ENCODE measurements at regions not wholly inside any gene's neighbourhood (a gene's known extent, or its start where the extent isn't known, plus 50 kb on each side); places are given as distances from the start of the nearest gene placed in this dataset.
A peak's percentile ranks its signal among the peaks of the same experiment; 100 is the strongest.
"Not testable (repeated sequence)": the region's sequence is repeated elsewhere in the genome, so short reads cannot be mapped to it uniquely, and the experiment has no call there.

DNA sequence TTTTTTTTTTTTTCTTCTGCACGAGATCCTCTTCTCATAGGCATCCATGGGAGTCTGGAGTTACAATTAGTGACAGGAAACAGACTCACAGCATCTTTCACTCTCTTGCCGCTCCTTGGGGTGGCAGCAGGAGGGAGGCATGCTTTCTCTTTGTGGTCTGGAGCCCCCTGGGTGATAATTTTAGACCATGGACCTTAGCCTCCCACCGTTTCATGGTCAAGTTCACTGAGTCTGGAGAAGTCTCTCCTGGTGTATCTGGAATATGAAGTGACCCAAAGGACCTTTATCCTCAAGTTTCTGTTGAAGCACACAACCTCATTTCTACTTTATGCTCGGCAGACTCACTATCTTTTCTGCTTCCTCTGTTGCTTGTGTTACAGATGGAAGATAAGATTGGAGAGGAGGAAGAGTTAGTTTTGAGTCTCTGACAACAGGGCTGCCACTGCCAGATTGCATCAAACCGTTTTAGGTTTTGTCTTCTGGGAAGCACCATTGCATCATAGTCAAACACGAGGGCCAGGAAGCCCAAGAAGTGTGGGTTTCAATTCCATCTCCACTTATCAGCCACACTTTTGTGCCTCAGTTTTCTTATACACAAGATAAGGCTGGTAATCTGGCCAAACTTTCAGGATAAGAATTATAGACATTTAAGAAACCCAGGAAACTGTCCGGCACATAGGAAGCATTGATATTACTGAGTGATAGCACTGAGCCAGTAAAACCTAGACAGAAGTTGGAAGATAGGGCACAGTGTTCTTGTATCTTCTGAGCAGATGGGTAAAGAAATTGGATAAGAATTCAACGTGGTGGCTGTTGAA is 62.3 kb downstream of the ADCYAP1 start:
- H3K4me3 ChIP-seq (ENCODE audit: low read length): no peak overlapping the region
- H3K4me1 ChIP-seq (ENCODE audit: insufficient read depth, low read length): no peaks in the 10 kb centered on the region
- ChIA-PET POLR2A (no interaction called here), CTCF (no interaction called here)
- peaks cover 21% of the 10 kb centered on the region for H3K27me3 Mint-ChIP-seq
- no peak overlapping the region for H3K27ac Mint-ChIP-seq
- ATAC-seq (ENCODE audit: poor library complexity): no peak
- H3K4me3 Mint-ChIP-seq: no peak overlapping the region
- peaks cover 4 to 19% of the 10 kb centered on the region in 2 experiments for H3K27me3 ChIP-seq (ENCODE audit: control insufficient read depth in 1 of 2, insufficient read depth in 2 of 2, low read length in 2 of 2)
- H3K9me3 ChIP-seq (ENCODE audit: control insufficient read depth in 1 of 2, insufficient read depth in 1 of 2, low read length in 2 of 2): no peaks in the 10 kb centered on the region
- no peak overlapping the region for H3K27ac ChIP-seq (ENCODE audit: low read depth in 1 of 2, low read length in 2 of 2)
- DNase-seq: no peak
- intact Hi-C loops (cut with DNase I, micrococcal nuclease): loop anchor here in 1 of 2 experiments (10.0 kb wide), 1 partner anchor 222 kb away; no protein-coding TSS in a partner anchor
- no peak for TF ChIP-seq CTCF (IDR thresholded peaks at IDR 0.05)
- H3K36me3 Mint-ChIP-seq (ENCODE audit: low read depth): no peaks in the 10 kb centered on the region
- no peaks in the 10 kb centered on the region for H3K36me3 ChIP-seq (ENCODE audit: insufficient read depth, low read length)
- peaks cover under 1% of the 10 kb centered on the region for H3K4me1 Mint-ChIP-seq (ENCODE audit: low read depth)
- H3K9me3 Mint-ChIP-seq: no peaks in the 10 kb centered on the region

- H3K27ac Mint-ChIP-seq; CTCF ChIA-PET; H3K4me1 Mint-ChIP-seq (ENCODE audit: low read depth); H3K9me3 Mint-ChIP-seq; H3K36me3 Mint-ChIP-seq (ENCODE audit: low read depth); H3K4me1 ChIP-seq (ENCODE audit: insufficient read depth, low read length); H3K36me3 ChIP-seq (ENCODE audit: insufficient read depth, low read length); DNase-seq; H3K27ac ChIP-seq (ENCODE audit: low read depth in 1 of 2, low read length in 2 of 2); ATAC-seq (ENCODE audit: poor library complexity); POLR2A ChIA-PET; H3K4me3 Mint-ChIP-seq; H3K4me3 ChIP-seq (ENCODE audit: low read length); H3K9me3 ChIP-seq (ENCODE audit: control insufficient read depth in 1 of 2, insufficient read depth in 1 of 2, low read length in 2 of 2); H3K27me3 ChIP-seq (ENCODE audit: control insufficient read depth in 1 of 2, insufficient read depth in 2 of 2, low read length in 2 of 2): not testable (repeated sequence)
- intact Hi-C loops (cut with DNase I, micrococcal nuclease): loop anchor here in 1 of 2 experiments (10.0 kb wide), 1 partner anchor 224 kb away; no protein-coding TSS in a partner anchor
- H3K27me3 Mint-ChIP-seq: peaks cover 10% of the 10 kb centered on the region
These were observed 64.2 kb downstream of the ADCYAP1 start for GRCh38 chr18:968910-969309.

DNA sequence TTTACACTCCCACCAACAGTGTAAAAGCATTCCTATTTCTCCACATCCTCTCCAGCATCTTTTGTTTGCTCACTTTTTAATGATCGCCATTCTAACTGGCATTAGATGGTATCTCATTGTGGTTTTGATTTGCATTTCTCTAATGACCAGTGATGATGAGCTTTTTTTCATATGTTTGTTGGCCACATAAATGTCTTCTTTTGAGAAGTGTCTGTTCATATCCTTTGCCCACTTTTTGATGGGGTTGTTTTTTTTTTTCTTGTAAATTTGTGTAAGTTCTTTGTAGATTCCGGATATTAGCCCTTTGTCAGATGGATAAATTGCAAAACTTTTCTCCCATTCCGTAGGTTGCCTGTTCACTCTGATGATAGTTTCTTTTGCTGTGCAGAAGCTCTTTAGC is 64.6 kb downstream of the ADCYAP1 start:
- H3K9me3 Mint-ChIP-seq; H3K27ac Mint-ChIP-seq; H3K9me3 ChIP-seq (ENCODE audit: control insufficient read depth in 1 of 2, insufficient read depth in 1 of 2, low read length in 2 of 2); H3K4me1 ChIP-seq (ENCODE audit: insufficient read depth, low read length); ATAC-seq (ENCODE audit: poor library complexity); H3K4me3 Mint-ChIP-seq; H3K4me3 ChIP-seq (ENCODE audit: low read length); H3K4me1 Mint-ChIP-seq (ENCODE audit: low read depth); H3K27me3 ChIP-seq (ENCODE audit: control insufficient read depth in 1 of 2, insufficient read depth in 2 of 2, low read length in 2 of 2); H3K27me3 Mint-ChIP-seq; DNase-seq; H3K36me3 Mint-ChIP-seq (ENCODE audit: low read depth); POLR2A ChIA-PET; H3K36me3 ChIP-seq (ENCODE audit: insufficient read depth, low read length); H3K27ac ChIP-seq (ENCODE audit: low read depth in 1 of 2, low read length in 2 of 2); CTCF ChIA-PET: not testable (repeated sequence)
- intact Hi-C loops (cut with DNase I, micrococcal nuclease): loop anchor here in 1 of 2 experiments (10.0 kb wide), 1 partner anchor 225 kb away; no protein-coding TSS in a partner anchor

GRCh38 chr18:974606-975005 is 69.9 kb downstream of the ADCYAP1 start:
- H3K27me3 ChIP-seq (ENCODE audit: control insufficient read depth in 1 of 2, insufficient read depth in 2 of 2, low read length in 2 of 2); H3K36me3 ChIP-seq (ENCODE audit: insufficient read depth, low read length); H3K4me3 Mint-ChIP-seq; H3K4me1 Mint-ChIP-seq (ENCODE audit: low read depth); ATAC-seq (ENCODE audit: poor library complexity); H3K9me3 Mint-ChIP-seq; intact Hi-C loops (cut with DNase I, micrococcal nuclease); H3K4me1 ChIP-seq (ENCODE audit: insufficient read depth, low read length); H3K27ac ChIP-seq (ENCODE audit: low read depth in 1 of 2, low read length in 2 of 2); H3K9me3 ChIP-seq (ENCODE audit: control insufficient read depth in 1 of 2, insufficient read depth in 1 of 2, low read length in 2 of 2); CTCF ChIA-PET; H3K27ac Mint-ChIP-seq; H3K36me3 Mint-ChIP-seq (ENCODE audit: low read depth); H3K4me3 ChIP-seq (ENCODE audit: low read length); POLR2A ChIA-PET; H3K27me3 Mint-ChIP-seq; DNase-seq: not testable (repeated sequence)

- H3K4me1 Mint-ChIP-seq (ENCODE audit: low read depth); DNase-seq; intact Hi-C loops (cut with DNase I, micrococcal nuclease); ATAC-seq (ENCODE audit: poor library complexity); H3K36me3 ChIP-seq (ENCODE audit: insufficient read depth, low read length); H3K36me3 Mint-ChIP-seq (ENCODE audit: low read depth); H3K9me3 ChIP-seq (ENCODE audit: control insufficient read depth in 1 of 2, insufficient read depth in 1 of 2, low read length in 2 of 2); H3K4me3 ChIP-seq (ENCODE audit: low read length); H3K27me3 ChIP-seq (ENCODE audit: control insufficient read depth in 1 of 2, insufficient read depth in 2 of 2, low read length in 2 of 2); CTCF ChIA-PET; H3K4me1 ChIP-seq (ENCODE audit: insufficient read depth, low read length); H3K9me3 Mint-ChIP-seq; H3K27ac ChIP-seq (ENCODE audit: low read depth in 1 of 2, low read length in 2 of 2); H3K27me3 Mint-ChIP-seq; POLR2A ChIA-PET: not testable (repeated sequence)
- Mint-ChIP-seq H3K4me3 (peak overlapping the region; percentile 78), H3K27ac (peak overlapping the region; percentile 72)
These were observed 71.9 kb downstream of the ADCYAP1 start for GRCh38 chr18:976393-977128.

DNA sequence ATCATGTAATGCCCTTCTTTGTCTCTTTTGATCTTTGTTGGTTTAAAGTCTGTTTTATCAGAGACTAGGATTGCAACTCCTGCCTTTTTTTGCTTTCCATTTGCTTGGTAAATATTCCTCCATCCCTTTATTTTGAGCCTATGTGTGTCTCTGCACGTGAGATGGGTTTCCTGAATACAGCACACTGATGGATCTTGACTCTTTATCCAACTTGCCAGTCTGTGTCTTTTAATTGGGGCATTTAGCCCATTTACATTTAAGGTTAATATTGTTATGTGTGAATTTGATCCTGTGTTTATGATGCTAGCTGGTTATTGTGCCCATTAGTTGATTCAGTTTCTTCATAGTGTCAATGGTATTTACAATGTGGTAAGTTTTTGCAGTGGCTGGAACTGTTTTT is 72.7 kb downstream of the ADCYAP1 start:
- POLR2A ChIA-PET; H3K27ac ChIP-seq (ENCODE audit: low read depth in 1 of 2, low read length in 2 of 2); H3K9me3 ChIP-seq (ENCODE audit: control insufficient read depth in 1 of 2, insufficient read depth in 1 of 2, low read length in 2 of 2); H3K36me3 ChIP-seq (ENCODE audit: insufficient read depth, low read length); intact Hi-C loops (cut with DNase I, micrococcal nuclease); H3K4me3 ChIP-seq (ENCODE audit: low read length); H3K27ac Mint-ChIP-seq; H3K36me3 Mint-ChIP-seq (ENCODE audit: low read depth); H3K27me3 Mint-ChIP-seq; CTCF ChIA-PET; ATAC-seq (ENCODE audit: poor library complexity); H3K4me1 ChIP-seq (ENCODE audit: insufficient read depth, low read length); DNase-seq; H3K9me3 Mint-ChIP-seq; H3K4me3 Mint-ChIP-seq; H3K27me3 ChIP-seq (ENCODE audit: control insufficient read depth in 1 of 2, insufficient read depth in 2 of 2, low read length in 2 of 2); H3K4me1 Mint-ChIP-seq (ENCODE audit: low read depth): not testable (repeated sequence)
